T-helper 2 cell treated with Interferon-gamma antibody and Interleukin-4, amounts not matched to agents 5 μg/mL and 100 μg/mL, for 36 hours (primary cell): ENCODE measurements at regions not wholly inside any gene's neighbourhood (a gene's known extent, or its start where the extent isn't known, plus 50 kb on each side); places are given as distances from the start of the nearest gene placed in this dataset.
"Not testable (repeated sequence)": the region's sequence is repeated elsewhere in the genome, so short reads cannot be mapped to it uniquely, and the experiment has no call there.

Source experiments
- DNase-seq: peaks from one replicate; pipeline ENCODE4 v3.0.0; 2021; ENCODE audit warnings: low spot score
- H3K27ac Mint-ChIP-seq: one replicate; pipeline ENCODE4 v1.8.0; 2021; ENCODE audit warnings: mild to moderate bottlenecking, mixed read lengths
- H3K27me3 Mint-ChIP-seq: one replicate; pipeline ENCODE4 v1.8.0; 2021; ENCODE audit warnings: low read depth, mixed read lengths
- H3K36me3 Mint-ChIP-seq: one replicate; pipeline ENCODE4 v1.8.0; 2021; ENCODE audit warnings: low read depth, mixed read lengths
- H3K4me1 Mint-ChIP-seq: one replicate; pipeline ENCODE4 v1.8.0; 2021; ENCODE audit warnings: low read depth, mixed read lengths
- H3K4me3 Mint-ChIP-seq: one replicate; pipeline ENCODE4 v1.8.0; 2022; ENCODE audit warnings: mild to moderate bottlenecking, moderate library complexity, mixed read lengths
- H3K9me3 Mint-ChIP-seq: one replicate; pipeline ENCODE4 v1.8.0; 2021; ENCODE audit warnings: mixed read lengths

- H3K9me3 Mint-ChIP-seq, result peaks cover 6% of the 10 kb centered on the region
- H3K27me3 Mint-ChIP-seq, result no peaks in the 10 kb centered on the region
- DNase-seq, result no peak
- H3K27ac Mint-ChIP-seq, result no peak overlapping the region
- H3K4me3 Mint-ChIP-seq, result no peak overlapping the region
- H3K36me3 Mint-ChIP-seq, result no peaks in the 10 kb centered on the region
- H3K4me1 Mint-ChIP-seq, result no peaks in the 10 kb centered on the region
Observed at GRCh38 chr4:60683357-60683756, 516.8 kb upstream of the ADGRL3 start.

- H3K4me1 Mint-ChIP-seq, result no peaks in the 10 kb centered on the region
- H3K27ac Mint-ChIP-seq, result no peak overlapping the region
- no peak overlapping the region for H3K4me3 Mint-ChIP-seq
- H3K36me3 Mint-ChIP-seq, result no peaks in the 10 kb centered on the region
- no peak for DNase-seq
- H3K9me3 Mint-ChIP-seq, result peaks cover 6% of the 10 kb centered on the region
- no peaks in the 10 kb centered on the region for H3K27me3 Mint-ChIP-seq
Observed at GRCh38 chr4:60683973-60684372, 516.2 kb upstream of the ADGRL3 start.

GRCh38 chr4:60696062-60696461 is 504.1 kb upstream of the ADGRL3 start:
- H3K27ac Mint-ChIP-seq, DNase-seq, H3K4me1 Mint-ChIP-seq, H3K36me3 Mint-ChIP-seq, H3K27me3 Mint-ChIP-seq, H3K4me3 Mint-ChIP-seq: not testable (repeated sequence)
- H3K9me3 Mint-ChIP-seq, result peaks cover 48% of the 10 kb centered on the region

GRCh38 chr4:60709061-60709460 is 491.1 kb upstream of the ADGRL3 start:
- Mint-ChIP-seq H3K4me3 (no peak overlapping the region), H3K27me3 (no peaks in the 10 kb centered on the region), H3K9me3 (peaks cover 32% of the 10 kb centered on the region), H3K27ac (no peak overlapping the region), H3K4me1 (no peaks in the 10 kb centered on the region), H3K36me3 (no peaks in the 10 kb centered on the region)
- no peak for DNase-seq

- peaks cover 17% of the 10 kb centered on the region for H3K9me3 Mint-ChIP-seq
- H3K4me3 Mint-ChIP-seq, result no peak overlapping the region
- H3K27me3 Mint-ChIP-seq, result no peaks in the 10 kb centered on the region
- H3K4me1 Mint-ChIP-seq, result no peaks in the 10 kb centered on the region
- H3K36me3 Mint-ChIP-seq, result no peaks in the 10 kb centered on the region
- DNase-seq, result no peak
- H3K27ac Mint-ChIP-seq, result no peak overlapping the region
Observed at GRCh38 chr4:60718874-60719273, 481.3 kb upstream of the ADGRL3 start.

- Mint-ChIP-seq H3K4me1 (no peaks in the 10 kb centered on the region), H3K36me3 (no peaks in the 10 kb centered on the region), H3K27ac (no peak overlapping the region), H3K9me3 (peaks cover 20% of the 10 kb centered on the region), H3K4me3 (no peak overlapping the region), H3K27me3 (no peaks in the 10 kb centered on the region)
- DNase-seq, result no peak
Observed at GRCh38 chr4:60721685-60722084, 478.4 kb upstream of the ADGRL3 start.

GRCh38 chr4:60723796-60724195 is 476.3 kb upstream of the ADGRL3 start:
- H3K36me3 Mint-ChIP-seq, result no peaks in the 10 kb centered on the region
- peaks cover 17% of the 10 kb centered on the region for H3K9me3 Mint-ChIP-seq
- no peaks in the 10 kb centered on the region for H3K27me3 Mint-ChIP-seq
- no peaks in the 10 kb centered on the region for H3K4me1 Mint-ChIP-seq
- no peak overlapping the region for H3K4me3 Mint-ChIP-seq
- no peak overlapping the region for H3K27ac Mint-ChIP-seq
- DNase-seq, result no peak

- H3K27me3 Mint-ChIP-seq, result no peaks in the 10 kb centered on the region
- no peaks in the 10 kb centered on the region for H3K36me3 Mint-ChIP-seq
- no peaks in the 10 kb centered on the region for H3K4me1 Mint-ChIP-seq
- DNase-seq, result no peak
- no peak overlapping the region for H3K4me3 Mint-ChIP-seq
- no peak overlapping the region for H3K27ac Mint-ChIP-seq
- peaks cover 19% of the 10 kb centered on the region for H3K9me3 Mint-ChIP-seq
Observed at GRCh38 chr4:60724623-60725022, 475.5 kb upstream of the ADGRL3 start.

- H3K4me3 Mint-ChIP-seq, result no peak overlapping the region
- no peaks in the 10 kb centered on the region for H3K36me3 Mint-ChIP-seq
- H3K27me3 Mint-ChIP-seq, result no peaks in the 10 kb centered on the region
- DNase-seq, result no peak
- peaks cover 19% of the 10 kb centered on the region for H3K9me3 Mint-ChIP-seq
- H3K27ac Mint-ChIP-seq, result no peak overlapping the region
- H3K4me1 Mint-ChIP-seq, result no peaks in the 10 kb centered on the region
Observed at GRCh38 chr4:60726779-60727178, 473.3 kb upstream of the ADGRL3 start.

GRCh38 chr4:60729194-60729593 is 470.9 kb upstream of the ADGRL3 start:
- no peak overlapping the region for H3K27ac Mint-ChIP-seq
- no peak overlapping the region for H3K4me3 Mint-ChIP-seq
- no peaks in the 10 kb centered on the region for H3K27me3 Mint-ChIP-seq
- H3K9me3 Mint-ChIP-seq, result peaks cover 28% of the 10 kb centered on the region
- DNase-seq, result no peak
- H3K4me1 Mint-ChIP-seq, result no peaks in the 10 kb centered on the region
- H3K36me3 Mint-ChIP-seq, result no peaks in the 10 kb centered on the region

- not testable (repeated sequence) for H3K27ac Mint-ChIP-seq, DNase-seq, H3K27me3 Mint-ChIP-seq, H3K36me3 Mint-ChIP-seq, H3K4me3 Mint-ChIP-seq, H3K4me1 Mint-ChIP-seq
- peaks cover 28% of the 10 kb centered on the region for H3K9me3 Mint-ChIP-seq
Observed at GRCh38 chr4:60729764-60730163, 470.4 kb upstream of the ADGRL3 start.

GRCh38 chr4:60737858-60738257 is 462.3 kb upstream of the ADGRL3 start:
- Mint-ChIP-seq H3K9me3 (peaks cover 34% of the 10 kb centered on the region), H3K4me1 (no peaks in the 10 kb centered on the region), H3K36me3 (no peaks in the 10 kb centered on the region), H3K4me3 (no peak overlapping the region), H3K27me3 (no peaks in the 10 kb centered on the region), H3K27ac (no peak overlapping the region)
- no peak for DNase-seq

GRCh38 chr4:60743654-60744053 is 456.5 kb upstream of the ADGRL3 start:
- H3K4me1 Mint-ChIP-seq, result no peaks in the 10 kb centered on the region
- no peak overlapping the region for H3K27ac Mint-ChIP-seq
- no peak overlapping the region for H3K4me3 Mint-ChIP-seq
- H3K9me3 Mint-ChIP-seq, result peaks cover 34% of the 10 kb centered on the region
- no peaks in the 10 kb centered on the region for H3K36me3 Mint-ChIP-seq
- DNase-seq, result no peak
- no peaks in the 10 kb centered on the region for H3K27me3 Mint-ChIP-seq

GRCh38 chr4:60744767-60745166 is 455.4 kb upstream of the ADGRL3 start:
- DNase-seq, result no peak
- Mint-ChIP-seq H3K36me3 (no peaks in the 10 kb centered on the region), H3K27ac (no peak overlapping the region), H3K27me3 (no peaks in the 10 kb centered on the region), H3K9me3 (peaks cover 39% of the 10 kb centered on the region), H3K4me3 (no peak overlapping the region), H3K4me1 (no peaks in the 10 kb centered on the region)

- no peaks in the 10 kb centered on the region for H3K27me3 Mint-ChIP-seq
- no peak for DNase-seq
- no peaks in the 10 kb centered on the region for H3K36me3 Mint-ChIP-seq
- no peak overlapping the region for H3K27ac Mint-ChIP-seq
- no peaks in the 10 kb centered on the region for H3K4me1 Mint-ChIP-seq
- no peak overlapping the region for H3K4me3 Mint-ChIP-seq
- peaks cover 35% of the 10 kb centered on the region for H3K9me3 Mint-ChIP-seq
Observed at GRCh38 chr4:60745800-60746571, 454.1 kb upstream of the ADGRL3 start.
